ENCODE measurements at regions not wholly inside any gene's neighbourhood (a gene's known extent, or its start where the extent isn't known, plus 50 kb on each side); places are given as distances from the start of the nearest gene placed in this dataset.

DNA sequence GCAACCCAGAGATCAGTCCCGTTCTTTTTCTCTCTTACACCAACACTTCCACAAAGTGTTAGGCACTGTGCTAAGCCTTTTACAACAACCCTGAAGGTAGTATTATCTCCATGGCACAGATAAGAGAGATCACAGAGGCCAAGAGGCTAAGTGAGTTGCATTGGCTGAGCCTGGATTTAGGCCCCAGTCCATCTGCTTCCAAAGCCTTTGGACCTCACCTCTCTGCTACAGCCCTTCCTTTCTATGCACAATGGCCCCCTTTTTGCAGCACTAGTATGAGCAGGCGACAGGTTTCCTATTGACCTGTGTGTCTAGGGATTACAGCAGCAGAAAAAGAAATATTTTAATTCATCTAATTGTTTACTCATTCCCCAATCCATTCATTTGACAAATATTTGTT, 76.2 kb downstream of the CRYGS start:
- H3K4me1 ChIP-seq = no peaks in the 10 kb centered on the region
- no peaks in the 10 kb centered on the region for H3K36me3 ChIP-seq
- TF ChIP-seq POLR2A (IDR thresholded peaks at IDR 0.05) (no peak), CTCF (IDR thresholded peaks at IDR 0.05 in 8 of 11, conservative IDR thresholded peaks at IDR 0.05 in 3 of 11) (no peak), POLR2AphosphoS5 (IDR thresholded peaks at IDR 0.05) (no peak)
- H3K27me3 ChIP-seq (replicated peaks in 1 of 7) = no peaks in the 10 kb centered on the region
- WGBS, 5 donors = 70 to 83% (median 78%) methylated on average over 2 of the region's 2 CpGs
- H3K9me3 ChIP-seq = no peaks in the 10 kb centered on the region
- no peak overlapping the region for H3K27ac ChIP-seq
- intact Hi-C loops (cut with DNase I; ENCODE audit: low total_unique reads) = no loop called here
- no peak overlapping the region for H3K4me3 ChIP-seq
- DNase-seq = no peak

DNA sequence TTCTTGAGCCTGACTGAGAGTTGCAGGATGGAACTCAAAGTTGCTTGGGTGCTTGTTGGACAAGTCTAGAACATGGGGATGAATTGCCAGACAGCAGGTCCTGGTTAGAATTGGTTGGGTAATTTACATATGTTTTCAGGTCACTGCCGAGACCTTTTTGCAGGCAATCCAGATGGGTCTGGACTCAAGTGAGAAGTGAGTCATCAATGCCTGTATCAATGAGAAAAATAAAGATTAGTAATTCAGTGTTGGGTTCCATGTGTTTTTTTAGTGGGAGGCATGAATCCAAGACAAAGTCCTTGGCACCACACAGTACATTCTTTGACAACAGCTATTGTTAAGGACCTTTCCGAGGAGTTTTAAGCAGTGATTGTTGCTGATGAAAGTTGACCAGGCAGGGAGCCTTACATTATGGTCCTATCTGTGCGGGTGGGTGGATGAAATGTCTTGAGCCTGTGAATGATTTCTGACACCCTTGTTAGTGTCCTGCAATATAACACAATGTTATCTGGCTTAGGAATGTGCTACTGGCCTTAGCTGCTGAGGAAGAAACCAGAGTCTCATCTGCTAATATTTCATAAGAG, 77.7 kb downstream of the CRYGS start:
- TF ChIP-seq POLR2AphosphoS5 (IDR thresholded peaks at IDR 0.05) (no peak), POLR2A (IDR thresholded peaks at IDR 0.05) (no peak), CTCF (IDR thresholded peaks at IDR 0.05 in 8 of 11, conservative IDR thresholded peaks at IDR 0.05 in 3 of 11) (no peak)
- no peak overlapping the region for H3K4me3 ChIP-seq
- intact Hi-C loops (cut with DNase I; ENCODE audit: low total_unique reads) = no loop called here
- no peaks in the 10 kb centered on the region for H3K4me1 ChIP-seq
- no peaks in the 10 kb centered on the region for H3K9me3 ChIP-seq
- no peaks in the 10 kb centered on the region for H3K36me3 ChIP-seq
- no peaks in the 10 kb centered on the region for H3K27me3 ChIP-seq (replicated peaks in 1 of 7)
- H3K27ac ChIP-seq = no peak overlapping the region
- WGBS, 5 donors = 68 to 93% (median 72%) methylated on average over 3 of the region's 3 CpGs
- DNase-seq = no peak

GRCh38 chr3:186465508-186465907, 78.7 kb downstream of the CRYGS start:
- TF ChIP-seq POLR2A (IDR thresholded peaks at IDR 0.05) (no peak), POLR2AphosphoS5 (IDR thresholded peaks at IDR 0.05) (no peak), CTCF (IDR thresholded peaks at IDR 0.05 in 8 of 11, conservative IDR thresholded peaks at IDR 0.05 in 3 of 11) (no peak)
- intact Hi-C loops (cut with DNase I; ENCODE audit: low total_unique reads) = no loop called here
- Histone ChIP-seq H3K4me1 (no peaks in the 10 kb centered on the region), H3K27me3 (replicated peaks in 1 of 7) (no peaks in the 10 kb centered on the region), H3K9me3 (no peaks in the 10 kb centered on the region), H3K36me3 (no peaks in the 10 kb centered on the region), H3K27ac (no peak overlapping the region), H3K4me3 (no peak overlapping the region)
- no peak for DNase-seq
- WGBS, 5 donors = 90 to 97% (median 96%) methylated on average over 2 of the region's 2 CpGs

- WGBS, 5 donors = 64 to 94% (median 84%) methylated on average over 2 to 3 of the region's 3 CpGs
- Histone ChIP-seq H3K9me3 (no peaks in the 10 kb centered on the region), H3K27me3 (replicated peaks in 1 of 7) (no peaks in the 10 kb centered on the region), H3K4me1 (no peaks in the 10 kb centered on the region), H3K27ac (no peak overlapping the region), H3K4me3 (no peak overlapping the region), H3K36me3 (no peaks in the 10 kb centered on the region)
- DNase-seq = no peak
- intact Hi-C loops (cut with DNase I; ENCODE audit: low total_unique reads) = no loop called here
- TF ChIP-seq CTCF (IDR thresholded peaks at IDR 0.05 in 8 of 11, conservative IDR thresholded peaks at IDR 0.05 in 3 of 11) (peak in 3 of 11 experiments; percentile 7 to 18 (median 13)), POLR2A (IDR thresholded peaks at IDR 0.05) (no peak)
These were observed 79.6 kb downstream of the CRYGS start for GRCh38 chr3:186464424-186465093.
